HT-29 (cell line): ENCODE measurements at regions not wholly inside any gene's neighbourhood (a gene's known extent, or its start where the extent isn't known, plus 50 kb on each side); places are given as distances from the start of the nearest gene placed in this dataset.

Experiments
- DNase-seq: peaks from one replicate; pipeline ENCODE4 v3.0.0-alpha.2; 2015; ENCODE audit warnings: low spot score

DNA sequence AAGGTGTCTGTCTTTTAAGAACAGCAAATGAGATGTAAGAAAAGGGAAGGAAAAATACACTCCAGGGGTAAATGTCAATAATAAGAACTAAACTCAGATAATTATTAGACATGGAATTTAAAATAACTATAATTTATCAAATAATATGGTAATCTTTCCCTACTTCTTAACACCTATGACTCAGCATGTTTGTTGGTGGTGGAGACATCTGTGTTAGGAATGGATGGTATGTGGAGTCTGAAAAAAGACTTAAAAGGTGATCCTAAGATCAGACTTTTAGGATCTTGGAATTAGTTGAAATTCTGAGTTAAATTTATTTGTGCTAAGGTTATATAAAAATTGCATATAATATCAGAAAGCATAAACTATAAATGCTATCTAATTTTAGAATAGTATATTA, 915.1 kb downstream of the SLITRK5 start:
- DNase-seq: no peak

GRCh38 chr13:88590574-88590973, 919.4 kb downstream of the SLITRK5 start:
- no peak for DNase-seq

- no peak for DNase-seq
Measured at GRCh38 chr13:88592105-88592504, 920.9 kb downstream of the SLITRK5 start.

DNA sequence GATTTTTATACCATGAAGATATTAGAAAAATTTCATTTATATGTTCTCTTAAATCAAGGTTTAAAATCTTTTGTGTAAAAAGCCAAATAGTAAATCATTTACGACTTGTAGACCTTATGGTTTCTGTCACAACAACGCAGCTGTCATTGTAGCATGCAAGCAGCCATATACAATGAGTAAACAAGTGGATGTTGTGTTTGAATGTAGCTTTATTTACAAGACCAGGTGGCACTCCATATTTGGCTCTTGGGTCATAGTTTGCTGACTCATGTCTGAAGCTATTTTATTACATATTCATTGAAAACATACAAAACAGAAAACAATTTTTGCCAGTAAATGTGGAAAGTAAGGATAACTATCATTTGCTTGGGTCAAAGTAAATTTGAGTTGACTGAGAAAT, 930.8 kb downstream of the SLITRK5 start:
- DNase-seq: no peak

GRCh38 chr13:88602786-88603777, 931.9 kb downstream of the SLITRK5 start:
- no peak for DNase-seq

- DNase-seq: no peak
Measured at GRCh38 chr13:88617176-88617575, 946.0 kb downstream of the SLITRK5 start.

DNA sequence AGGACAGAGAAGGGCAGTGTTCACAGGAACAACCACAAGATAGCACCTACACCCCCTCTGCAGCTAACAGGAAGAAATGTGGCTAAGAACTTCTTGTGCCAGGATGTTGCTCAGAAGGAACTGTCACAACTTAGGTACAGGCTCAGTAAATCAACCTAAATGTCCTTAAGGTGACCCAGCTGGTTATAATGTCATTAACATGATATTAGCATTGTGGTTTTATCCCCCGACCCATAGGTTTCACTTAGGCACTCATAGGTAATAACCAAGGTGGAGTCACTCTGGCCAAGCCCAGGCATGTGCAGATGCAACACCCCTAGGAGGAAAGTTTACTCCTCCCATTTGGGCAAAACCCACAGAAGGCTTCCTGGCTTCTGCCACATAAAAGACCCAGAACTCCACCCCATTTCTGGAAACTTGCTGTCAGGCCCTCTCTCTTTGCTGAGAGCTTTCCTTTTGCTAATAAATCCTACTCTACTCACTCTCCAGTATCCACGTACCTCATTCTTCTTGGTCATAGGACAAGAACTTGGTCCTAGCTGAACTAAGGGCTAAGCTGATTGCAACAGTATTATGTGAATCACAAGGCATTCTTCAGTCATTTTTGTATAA, 951.3 kb downstream of the SLITRK5 start:
- no peak for DNase-seq

DNA sequence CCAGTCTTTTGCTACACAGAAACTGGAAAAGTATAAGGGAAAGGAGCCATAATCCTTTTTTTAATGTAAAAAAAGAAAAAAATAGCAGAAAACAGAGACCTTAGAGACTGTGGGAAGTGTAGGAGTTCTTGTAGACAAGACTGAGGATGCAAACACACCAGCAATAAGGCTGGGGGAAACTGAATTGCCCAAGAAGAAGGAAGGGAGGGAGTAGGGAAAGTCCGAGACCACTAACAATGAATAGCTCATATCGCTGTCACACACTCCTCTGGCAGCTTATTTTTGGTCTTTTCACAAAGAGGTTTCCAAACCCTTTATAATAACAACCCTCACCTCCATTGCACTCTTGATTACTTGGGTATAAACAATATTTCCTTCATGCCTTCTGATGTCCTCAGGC, 952.0 kb downstream of the SLITRK5 start:
- no peak for DNase-seq

DNA sequence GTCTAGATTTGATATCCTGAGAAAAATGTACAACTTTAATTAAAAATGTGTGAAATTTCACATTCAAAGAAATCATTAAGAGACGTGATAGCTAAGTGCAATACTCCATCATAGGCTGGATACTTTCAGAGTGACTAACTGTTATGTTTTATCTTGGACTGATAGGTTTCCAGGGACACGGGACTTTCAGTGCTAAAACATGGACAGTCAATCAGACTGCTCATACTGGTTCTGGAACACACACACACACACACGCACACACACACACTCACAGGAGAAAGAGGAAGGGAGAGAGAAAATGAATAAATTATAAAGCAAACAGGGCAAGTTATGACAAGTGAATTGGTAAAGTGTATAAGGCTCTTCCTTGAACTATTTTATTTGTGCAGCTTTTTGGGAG, 955.9 kb downstream of the SLITRK5 start:
- no peak for DNase-seq

DNA sequence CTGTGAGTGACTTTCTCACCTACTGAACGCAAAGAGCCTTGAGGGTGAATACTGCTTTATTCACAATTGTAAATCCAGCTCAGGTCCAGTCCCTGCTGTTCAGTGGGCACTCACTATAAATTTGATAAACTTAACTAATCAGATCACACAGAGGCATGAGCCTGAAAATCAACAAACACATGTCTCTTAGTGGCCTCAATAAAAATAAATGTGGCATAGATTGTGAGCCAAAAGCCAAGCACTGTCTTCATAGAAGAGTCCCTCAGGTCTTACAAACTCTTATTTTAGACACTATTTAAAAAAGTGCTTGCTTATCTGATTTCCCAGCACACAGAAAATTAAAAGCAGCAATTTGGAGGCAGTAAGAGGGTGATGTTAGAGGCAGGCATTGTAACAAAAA, 957.7 kb downstream of the SLITRK5 start:
- no peak for DNase-seq

GRCh38 chr13:88637935-88638334, 966.8 kb downstream of the SLITRK5 start:
- no peak for DNase-seq

DNA sequence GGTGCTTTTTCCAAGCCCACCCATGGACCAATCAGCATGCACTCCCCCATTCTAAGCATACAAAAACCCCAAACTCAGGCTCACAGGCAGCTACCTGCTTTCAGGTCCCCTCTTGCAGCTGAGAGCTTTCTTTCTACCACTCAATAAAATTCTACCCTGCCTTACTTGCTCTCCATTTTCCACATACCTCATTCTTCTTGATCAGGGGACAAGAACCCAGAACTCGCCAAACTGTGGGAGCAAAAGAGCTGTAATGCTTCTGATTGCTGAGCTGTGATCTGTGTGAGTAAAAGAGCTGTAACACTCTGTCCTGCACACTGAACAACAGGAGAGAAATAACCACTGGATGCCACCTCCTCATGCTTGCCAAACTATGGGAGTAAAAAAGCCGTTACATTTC, 972.1 kb downstream of the SLITRK5 start:
- no peak for DNase-seq

- DNase-seq: no peak
Measured at GRCh38 chr13:88648598-88649373, 977.6 kb downstream of the SLITRK5 start.

DNA sequence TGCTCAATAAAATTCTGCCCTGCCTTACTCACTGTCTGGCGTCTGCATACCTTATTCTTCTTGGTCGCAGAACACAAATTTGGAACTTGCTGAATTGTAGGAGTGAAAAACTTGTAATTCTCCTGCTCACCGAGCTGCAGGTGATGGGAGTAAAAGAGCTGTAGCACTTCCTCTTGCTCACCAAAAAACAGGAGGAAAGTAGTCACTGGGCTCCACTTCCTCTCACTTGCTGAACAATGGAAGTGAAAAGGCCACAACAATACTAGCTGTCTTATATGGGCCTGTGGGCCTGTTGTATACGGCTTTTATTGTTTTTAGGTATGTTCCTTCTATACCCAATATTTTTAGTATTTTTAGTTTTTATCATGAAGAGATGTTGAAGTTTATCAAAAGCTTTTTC, 978.7 kb downstream of the SLITRK5 start:
- no peak for DNase-seq

- DNase-seq: no peak
Measured at GRCh38 chr13:88651531-88651930, 980.4 kb downstream of the SLITRK5 start.

- DNase-seq: no peak
Measured at GRCh38 chr13:88656751-88657150, 985.6 kb downstream of the SLITRK5 start.

DNA sequence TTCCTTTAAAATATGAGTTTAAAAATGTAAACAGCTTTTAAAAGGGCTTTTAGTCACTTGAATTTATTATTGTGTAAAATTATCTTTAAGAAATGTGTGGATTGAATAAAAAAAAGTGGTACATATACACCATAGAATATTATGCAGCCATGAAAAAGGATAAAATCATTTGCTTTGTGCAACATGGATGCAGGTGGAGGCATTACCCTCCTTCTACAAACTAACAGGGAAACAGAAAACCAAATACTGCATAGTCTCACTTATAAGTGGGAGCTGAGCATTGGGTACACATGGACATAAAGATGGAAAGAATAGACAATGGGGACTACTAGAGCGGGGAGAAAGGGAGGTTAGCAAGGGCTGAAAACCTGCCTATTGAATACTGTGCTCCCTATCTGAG, 999.3 kb downstream of the SLITRK5 start:
- no peak for DNase-seq

DNA sequence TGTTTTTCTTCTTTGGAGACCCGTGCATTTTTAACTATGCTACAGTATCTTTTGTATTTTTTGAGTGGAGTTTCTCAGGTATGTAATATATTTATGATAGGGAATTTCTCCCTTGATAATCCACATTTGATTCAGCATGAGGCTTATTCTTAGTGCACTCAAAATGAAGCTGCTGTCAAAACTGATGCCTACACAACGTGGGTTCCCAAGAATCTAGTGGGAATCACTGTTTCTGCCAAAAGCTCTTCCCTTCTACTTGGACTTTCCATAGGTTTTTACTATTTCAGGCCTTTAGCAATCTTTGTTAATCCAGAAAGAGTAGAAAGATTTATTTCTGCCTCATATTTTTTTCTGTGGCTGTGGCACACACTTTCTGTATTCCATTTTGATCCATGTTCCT, 1003.7 kb downstream of the SLITRK5 start:
- no peak for DNase-seq

GRCh38 chr13:88675347-88675996, 1004.3 kb downstream of the SLITRK5 start:
- DNase-seq: no peak

- DNase-seq: no peak
Measured at GRCh38 chr13:88676016-88676415, 1004.8 kb downstream of the SLITRK5 start.

GRCh38 chr13:88685459-88685858, 1014.3 kb downstream of the SLITRK5 start:
- DNase-seq: no peak

DNA sequence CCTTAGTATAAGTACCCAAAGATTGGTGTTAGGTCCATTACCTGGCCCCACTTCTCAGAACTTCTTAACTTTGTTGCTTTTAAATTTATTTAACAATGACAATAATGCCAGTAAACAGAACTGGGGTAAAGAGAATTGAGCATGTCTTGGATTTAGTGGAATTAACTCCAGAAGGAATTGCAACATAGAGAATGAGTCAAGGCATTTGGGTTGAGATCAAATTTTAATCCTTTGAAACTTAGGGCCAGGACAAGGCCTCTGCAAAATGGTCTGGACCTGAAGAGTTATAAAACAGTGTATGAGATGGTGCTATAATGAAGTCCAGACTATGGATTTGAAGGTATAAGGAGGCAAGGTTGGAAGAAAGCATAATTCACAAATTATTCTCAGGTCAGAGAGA, 1030.4 kb downstream of the SLITRK5 start:
- no peak for DNase-seq
